WERI-Rb-1 (cell line): ENCODE measurements at regions not wholly inside any gene's neighbourhood (a gene's known extent, or its start where the extent isn't known, plus 50 kb on each side); places are given as distances from the start of the nearest gene placed in this dataset.

Experiments used
- DNase-seq: peaks from one replicate; pipeline ENCODE4 v3.0.0-alpha.2; 2020
- H3K27ac ChIP-seq: fragments of 250-450 bp; sonication (Bioruptor Pico); 2 replicates; pipeline ENCODE4 v1.5.1; 2020; ENCODE audit warnings: mild to moderate bottlenecking, moderate library complexity
- H3K27me3 ChIP-seq: fragments of 250-450 bp; sonication (Bioruptor Pico); 2 replicates; pipeline ENCODE4 v1.5.1; 2021; ENCODE audit warnings: mild to moderate bottlenecking, low read depth, moderate library complexity; ENCODE audit not compliant: insufficient read depth, severe bottlenecking
- H3K36me3 ChIP-seq: fragments of 250-450 bp; sonication (Bioruptor Pico); 2 replicates; pipeline ENCODE4 v1.5.1; 2020; ENCODE audit warnings: mild to moderate bottlenecking, moderate library complexity
- H3K4me3 ChIP-seq: 2 replicates; pipeline ENCODE4 v1.5.1; 2011; ENCODE audit warnings: low read depth, mild to moderate bottlenecking, control low read depth, low read length
- H3K9me3 ChIP-seq: fragments of 250-450 bp; sonication (Bioruptor Pico); 2 replicates; pipeline ENCODE4 v1.5.1; 2021; ENCODE audit warnings: mild to moderate bottlenecking, moderate library complexity; ENCODE audit not compliant: severe bottlenecking
- TF ChIP-seq, protein P1 (sequence below): IDR thresholded peaks from 2 replicates; pipeline ENCODE4 v1.5.1; 2011; ENCODE audit warnings: low read depth, mild to moderate bottlenecking, control low read depth, inconsistent platforms, low read length

DNA sequence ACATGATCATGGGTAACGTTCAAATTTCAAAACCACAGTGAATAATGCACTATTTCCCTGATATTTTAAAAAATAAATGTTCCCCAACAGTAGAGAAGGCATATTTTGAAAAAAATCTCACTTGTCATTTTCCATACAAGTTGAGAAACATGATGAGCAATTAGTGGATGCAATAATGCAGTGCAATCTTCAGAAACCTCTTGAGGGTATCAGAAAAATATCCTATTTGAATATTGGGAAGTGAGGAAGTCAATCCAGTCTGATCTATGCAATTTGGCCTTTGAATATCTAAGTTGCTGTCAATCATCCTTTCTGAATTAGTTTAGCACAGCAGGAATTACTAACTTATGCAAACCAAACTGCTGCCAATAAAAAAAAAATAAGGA is 776.8 kb downstream of the PCDH18 start:
- H3K27me3 ChIP-seq: no peaks in the 10 kb centered on the region
- H3K9me3 ChIP-seq: no peaks in the 10 kb centered on the region
- H3K27ac ChIP-seq: no peak overlapping the region
- no peak for DNase-seq
- H3K36me3 ChIP-seq: no peaks in the 10 kb centered on the region
- TF ChIP-seq, protein P1, sequence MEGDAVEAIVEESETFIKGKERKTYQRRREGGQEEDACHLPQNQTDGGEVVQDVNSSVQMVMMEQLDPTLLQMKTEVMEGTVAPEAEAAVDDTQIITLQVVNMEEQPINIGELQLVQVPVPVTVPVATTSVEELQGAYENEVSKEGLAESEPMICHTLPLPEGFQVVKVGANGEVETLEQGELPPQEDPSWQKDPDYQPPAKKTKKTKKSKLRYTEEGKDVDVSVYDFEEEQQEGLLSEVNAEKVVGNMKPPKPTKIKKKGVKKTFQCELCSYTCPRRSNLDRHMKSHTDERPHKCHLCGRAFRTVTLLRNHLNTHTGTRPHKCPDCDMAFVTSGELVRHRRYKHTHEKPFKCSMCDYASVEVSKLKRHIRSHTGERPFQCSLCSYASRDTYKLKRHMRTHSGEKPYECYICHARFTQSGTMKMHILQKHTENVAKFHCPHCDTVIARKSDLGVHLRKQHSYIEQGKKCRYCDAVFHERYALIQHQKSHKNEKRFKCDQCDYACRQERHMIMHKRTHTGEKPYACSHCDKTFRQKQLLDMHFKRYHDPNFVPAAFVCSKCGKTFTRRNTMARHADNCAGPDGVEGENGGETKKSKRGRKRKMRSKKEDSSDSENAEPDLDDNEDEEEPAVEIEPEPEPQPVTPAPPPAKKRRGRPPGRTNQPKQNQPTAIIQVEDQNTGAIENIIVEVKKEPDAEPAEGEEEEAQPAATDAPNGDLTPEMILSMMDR: no peak
- no peak overlapping the region for H3K4me3 ChIP-seq

DNA sequence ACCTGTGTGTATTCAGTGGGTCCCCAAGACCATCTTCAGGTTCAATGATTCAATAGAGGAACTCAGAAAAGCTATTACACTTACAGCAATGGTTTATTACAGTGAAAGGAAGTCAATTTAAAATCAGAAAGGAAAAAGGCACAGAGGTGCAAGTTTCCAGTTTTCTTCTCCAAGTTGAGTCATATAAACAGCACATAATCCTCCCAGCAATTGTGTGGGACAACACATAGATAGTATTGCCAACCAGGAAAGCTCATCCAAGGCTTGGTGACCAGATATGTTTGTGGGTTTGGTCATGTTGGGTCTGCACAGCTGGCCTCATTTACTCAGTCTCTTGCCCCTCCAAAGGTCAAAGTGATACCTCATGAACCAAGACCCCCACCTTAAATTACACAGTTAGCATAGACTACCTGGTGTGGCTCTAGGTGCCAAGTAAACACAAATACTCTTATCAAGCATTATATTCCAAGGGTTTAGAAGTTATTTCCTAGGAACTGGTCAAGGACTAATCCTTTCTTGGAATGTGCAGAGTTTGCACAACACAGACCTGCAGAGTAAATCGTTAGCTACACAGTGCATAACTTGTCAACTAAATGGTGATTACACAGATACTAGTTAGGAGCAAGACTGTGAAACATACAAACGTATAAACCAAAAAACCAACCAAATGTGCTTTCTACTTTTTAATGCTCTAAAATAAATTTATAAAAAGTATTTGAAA is 777.3 kb downstream of the PCDH18 start:
- Histone ChIP-seq H3K36me3 (no peaks in the 10 kb centered on the region), H3K27ac (no peak overlapping the region), H3K27me3 (no peaks in the 10 kb centered on the region), H3K4me3 (no peak overlapping the region), H3K9me3 (no peaks in the 10 kb centered on the region)
- TF ChIP-seq, protein P1: no peak
- DNase-seq: no peak

DNA sequence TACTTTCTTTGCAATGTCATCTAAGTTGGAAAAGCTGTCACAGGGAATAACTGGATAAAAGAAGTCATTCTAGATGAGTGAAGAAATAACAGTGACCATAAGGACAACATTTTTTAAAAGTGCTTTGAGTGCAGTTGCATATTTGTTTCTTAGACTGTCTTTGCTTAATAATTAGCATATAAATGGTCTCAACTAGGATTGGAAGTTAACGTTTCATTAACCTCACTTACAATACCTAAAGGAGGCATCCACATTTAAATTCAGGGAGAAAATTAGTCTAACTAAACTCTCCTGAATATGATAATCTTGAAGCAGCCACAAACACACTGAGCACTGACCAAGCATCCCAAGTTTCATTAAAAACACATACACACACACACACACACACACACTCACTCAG is 780.7 kb downstream of the PCDH18 start:
- DNase-seq: no peak
- Histone ChIP-seq H3K4me3 (no peak overlapping the region), H3K27me3 (no peaks in the 10 kb centered on the region), H3K36me3 (no peaks in the 10 kb centered on the region), H3K9me3 (no peaks in the 10 kb centered on the region), H3K27ac (no peak overlapping the region)
- TF ChIP-seq, protein P1: no peak

DNA sequence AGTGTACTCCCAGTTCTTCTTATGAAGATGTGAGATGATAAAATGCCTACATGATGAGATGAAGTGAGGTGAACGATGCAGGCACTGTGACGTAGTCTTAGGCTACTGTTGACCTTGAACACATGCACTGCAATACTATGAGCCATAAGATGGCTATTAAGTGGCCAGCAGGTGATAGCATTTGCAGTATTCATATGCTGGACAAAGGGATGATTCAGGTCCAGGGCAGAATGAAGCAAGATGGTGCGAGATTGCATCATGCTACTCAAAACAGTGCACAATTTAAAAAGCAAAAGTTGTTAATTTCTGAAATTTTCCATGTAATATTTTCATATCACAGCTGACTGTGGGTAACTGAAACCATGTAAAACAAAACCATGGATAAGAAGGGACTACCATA is 781.4 kb downstream of the PCDH18 start:
- H3K4me3 ChIP-seq: no peak overlapping the region
- no peak overlapping the region for H3K27ac ChIP-seq
- no peak for DNase-seq
- no peaks in the 10 kb centered on the region for H3K27me3 ChIP-seq
- TF ChIP-seq, protein P1: no peak
- no peaks in the 10 kb centered on the region for H3K9me3 ChIP-seq
- no peaks in the 10 kb centered on the region for H3K36me3 ChIP-seq

DNA sequence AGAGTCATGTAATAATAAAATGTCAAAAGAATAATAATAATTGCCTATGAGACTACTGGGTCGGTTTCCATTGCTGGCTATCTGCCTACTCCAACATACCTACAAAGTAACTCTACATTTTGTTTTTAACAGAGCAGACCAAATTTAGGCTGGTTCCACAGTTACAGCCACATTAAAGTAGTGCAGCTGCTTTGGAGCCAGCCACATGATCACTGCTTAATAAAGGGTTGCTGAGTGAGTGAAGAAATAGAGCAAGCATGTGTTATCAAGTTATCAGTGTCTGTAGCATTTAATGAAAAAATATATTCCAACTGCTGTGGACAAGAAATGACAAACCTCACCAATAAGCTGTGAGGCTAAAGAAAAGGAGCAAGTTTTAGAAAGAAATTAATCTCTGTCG is 782.3 kb downstream of the PCDH18 start:
- TF ChIP-seq, protein P1: no peak
- Histone ChIP-seq H3K4me3 (no peak overlapping the region), H3K27ac (no peak overlapping the region), H3K27me3 (no peaks in the 10 kb centered on the region), H3K36me3 (no peaks in the 10 kb centered on the region), H3K9me3 (no peaks in the 10 kb centered on the region)
- no peak for DNase-seq

DNA sequence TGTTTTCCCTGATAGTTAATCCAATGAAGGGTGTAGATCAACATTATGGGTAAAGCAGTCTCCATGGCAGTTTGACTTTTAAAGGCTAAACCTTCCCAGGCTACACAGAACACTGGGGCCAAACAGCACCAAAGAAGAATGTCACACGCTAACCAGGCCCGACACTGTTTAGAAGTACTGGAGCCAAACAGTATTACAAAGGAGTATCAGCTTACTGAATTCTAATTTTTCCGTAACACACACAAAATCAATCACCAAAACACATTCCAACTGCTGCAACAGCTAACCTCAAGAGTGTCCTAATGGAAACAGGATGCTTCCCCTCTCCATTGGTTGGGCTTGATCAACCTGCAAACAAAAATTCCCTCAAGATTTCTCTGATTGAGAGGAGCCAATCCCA is 783.5 kb downstream of the PCDH18 start:
- H3K27me3 ChIP-seq: no peaks in the 10 kb centered on the region
- H3K9me3 ChIP-seq: no peaks in the 10 kb centered on the region
- no peak for DNase-seq
- H3K27ac ChIP-seq: no peak overlapping the region
- no peak overlapping the region for H3K4me3 ChIP-seq
- TF ChIP-seq, protein P1: no peak
- H3K36me3 ChIP-seq: no peaks in the 10 kb centered on the region
